ENCODE measurements at regions not wholly inside any gene's neighbourhood (a gene's known extent, or its start where the extent isn't known, plus 50 kb on each side); places are given as distances from the start of the nearest gene placed in this dataset.

DNA sequence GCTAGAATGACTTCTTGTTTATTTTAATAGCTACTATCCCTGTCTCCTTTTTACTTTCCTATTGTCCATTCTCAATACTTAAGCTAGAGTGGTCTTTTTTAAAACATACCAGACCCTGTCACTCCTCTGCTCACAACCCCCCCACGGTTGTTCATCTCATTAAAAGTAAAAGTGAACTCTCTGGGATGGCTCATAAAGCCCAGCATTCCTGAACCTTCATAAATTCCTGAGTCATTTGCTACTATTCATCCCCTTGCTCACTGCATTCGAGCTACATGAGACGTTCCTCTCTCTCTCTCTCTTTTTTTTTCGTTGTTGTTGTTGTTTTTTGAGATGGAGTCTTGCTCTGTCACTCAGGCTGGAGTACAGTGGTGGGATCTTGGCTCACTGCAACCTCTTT, 148.7 kb upstream of the DSEL start:
- TF ChIP-seq, protein P1, sequence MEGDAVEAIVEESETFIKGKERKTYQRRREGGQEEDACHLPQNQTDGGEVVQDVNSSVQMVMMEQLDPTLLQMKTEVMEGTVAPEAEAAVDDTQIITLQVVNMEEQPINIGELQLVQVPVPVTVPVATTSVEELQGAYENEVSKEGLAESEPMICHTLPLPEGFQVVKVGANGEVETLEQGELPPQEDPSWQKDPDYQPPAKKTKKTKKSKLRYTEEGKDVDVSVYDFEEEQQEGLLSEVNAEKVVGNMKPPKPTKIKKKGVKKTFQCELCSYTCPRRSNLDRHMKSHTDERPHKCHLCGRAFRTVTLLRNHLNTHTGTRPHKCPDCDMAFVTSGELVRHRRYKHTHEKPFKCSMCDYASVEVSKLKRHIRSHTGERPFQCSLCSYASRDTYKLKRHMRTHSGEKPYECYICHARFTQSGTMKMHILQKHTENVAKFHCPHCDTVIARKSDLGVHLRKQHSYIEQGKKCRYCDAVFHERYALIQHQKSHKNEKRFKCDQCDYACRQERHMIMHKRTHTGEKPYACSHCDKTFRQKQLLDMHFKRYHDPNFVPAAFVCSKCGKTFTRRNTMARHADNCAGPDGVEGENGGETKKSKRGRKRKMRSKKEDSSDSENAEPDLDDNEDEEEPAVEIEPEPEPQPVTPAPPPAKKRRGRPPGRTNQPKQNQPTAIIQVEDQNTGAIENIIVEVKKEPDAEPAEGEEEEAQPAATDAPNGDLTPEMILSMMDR (IDR thresholded peaks at IDR 0.05; ENCODE audit: low read length): no peak
- no peak for TF ChIP-seq EZH2 (IDR thresholded peaks at IDR 0.05; ENCODE audit: borderline replicate concordance, low read length)

Data from OCI-LY1 (cell line).